ENCODE measurements at regions not wholly inside any gene's neighbourhood (a gene's known extent, or its start where the extent isn't known, plus 50 kb on each side); places are given as distances from the start of the nearest gene placed in this dataset.

DNA sequence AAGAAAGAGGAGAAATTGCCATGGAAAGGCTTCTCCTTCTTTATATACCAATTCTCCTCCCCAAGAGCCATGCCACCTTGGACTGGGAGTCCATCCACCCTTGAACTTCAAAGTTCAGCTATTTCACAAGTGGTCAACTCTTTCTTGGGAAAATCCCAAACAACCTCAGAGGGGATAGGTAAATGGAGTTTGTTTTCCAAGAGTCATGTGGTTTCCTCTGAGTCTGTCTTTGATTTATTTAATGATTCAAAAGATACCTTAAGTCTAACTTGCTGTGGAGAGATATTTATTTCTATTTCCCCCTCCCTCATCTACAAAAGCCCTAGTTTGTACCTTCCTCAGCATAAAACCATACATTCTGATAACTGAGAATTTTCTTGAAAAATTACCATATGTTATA, 758.6 kb upstream of the IGFBP3 start:
- H3K27me3 ChIP-seq (replicated peaks; ENCODE audit: insufficient read depth), result no peaks in the 10 kb centered on the region

DNA sequence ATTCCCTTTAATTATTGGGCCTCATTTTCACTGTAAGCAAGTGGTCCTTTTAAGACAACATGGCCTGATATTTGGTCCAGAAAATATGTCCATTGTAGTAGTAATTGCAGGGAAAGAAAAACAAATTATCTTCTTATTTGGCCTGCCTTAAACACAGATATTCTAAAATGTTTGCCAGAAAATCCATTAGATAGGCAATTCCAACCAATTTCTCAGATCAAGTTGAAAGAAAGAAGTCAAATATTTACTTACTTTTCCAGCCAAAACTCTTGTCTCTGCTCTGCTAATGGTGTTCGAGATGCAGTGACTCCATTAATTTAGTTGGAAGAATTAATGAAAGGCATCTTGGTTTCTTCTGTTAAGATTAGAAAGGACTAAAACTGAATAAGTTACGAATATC, 757.3 kb upstream of the IGFBP3 start:
- intact Hi-C loops (cut with DNase I), result no loop called here

More for the DNA sequence above, 758.6 kb upstream of the IGFBP3 start:
- intact Hi-C loops (cut with DNase I), result no loop called here
- Histone ChIP-seq H3K9me3 (no peaks in the 10 kb centered on the region), H3K27ac (no peak overlapping the region), H3K4me3 (no peak overlapping the region), H3K4me1 (replicated peaks) (no peaks in the 10 kb centered on the region), H3K36me3 (no peaks in the 10 kb centered on the region)
- no peak for DNase-seq (ENCODE audit: low spot score)
- TF ChIP-seq POLR2A (IDR thresholded peaks at IDR 0.05) (no peak), POLR2AphosphoS5 (IDR thresholded peaks at IDR 0.05) (no peak)
- TF ChIP-seq, protein P1, sequence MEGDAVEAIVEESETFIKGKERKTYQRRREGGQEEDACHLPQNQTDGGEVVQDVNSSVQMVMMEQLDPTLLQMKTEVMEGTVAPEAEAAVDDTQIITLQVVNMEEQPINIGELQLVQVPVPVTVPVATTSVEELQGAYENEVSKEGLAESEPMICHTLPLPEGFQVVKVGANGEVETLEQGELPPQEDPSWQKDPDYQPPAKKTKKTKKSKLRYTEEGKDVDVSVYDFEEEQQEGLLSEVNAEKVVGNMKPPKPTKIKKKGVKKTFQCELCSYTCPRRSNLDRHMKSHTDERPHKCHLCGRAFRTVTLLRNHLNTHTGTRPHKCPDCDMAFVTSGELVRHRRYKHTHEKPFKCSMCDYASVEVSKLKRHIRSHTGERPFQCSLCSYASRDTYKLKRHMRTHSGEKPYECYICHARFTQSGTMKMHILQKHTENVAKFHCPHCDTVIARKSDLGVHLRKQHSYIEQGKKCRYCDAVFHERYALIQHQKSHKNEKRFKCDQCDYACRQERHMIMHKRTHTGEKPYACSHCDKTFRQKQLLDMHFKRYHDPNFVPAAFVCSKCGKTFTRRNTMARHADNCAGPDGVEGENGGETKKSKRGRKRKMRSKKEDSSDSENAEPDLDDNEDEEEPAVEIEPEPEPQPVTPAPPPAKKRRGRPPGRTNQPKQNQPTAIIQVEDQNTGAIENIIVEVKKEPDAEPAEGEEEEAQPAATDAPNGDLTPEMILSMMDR (IDR thresholded peaks at IDR 0.05), result no peak

DNA sequence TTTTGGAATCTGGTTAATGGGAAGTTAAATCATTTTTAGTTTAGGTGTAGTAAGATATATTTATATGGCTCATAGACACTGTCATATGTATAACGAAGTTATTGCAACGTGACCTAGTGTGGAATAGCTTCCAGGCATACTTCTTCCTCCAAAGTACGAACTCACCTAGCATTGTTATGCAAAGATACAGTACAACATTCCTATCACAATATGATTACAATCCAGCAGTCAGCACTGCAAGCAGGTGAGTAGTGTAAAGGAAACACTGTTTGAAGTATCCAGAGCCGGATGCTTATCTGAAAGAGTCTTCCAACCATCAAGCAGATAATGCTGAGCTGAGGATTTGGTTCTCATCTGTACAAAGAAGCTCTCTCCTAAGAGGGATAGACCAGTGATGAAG, 754.4 kb upstream of the IGFBP3 start:
- no peak overlapping the region for H3K27ac ChIP-seq
- no peaks in the 10 kb centered on the region for H3K9me3 ChIP-seq
- TF ChIP-seq POLR2A (IDR thresholded peaks at IDR 0.05), result no peak
- TF ChIP-seq, protein P1 (IDR thresholded peaks at IDR 0.05), result no peak
- no peak for TF ChIP-seq POLR2AphosphoS5 (IDR thresholded peaks at IDR 0.05)
- 83% methylated on average over 4 of the region's 4 CpGs for WGBS
- DNase-seq (ENCODE audit: low spot score), result no peak
- H3K4me1 ChIP-seq (replicated peaks), result no peaks in the 10 kb centered on the region
- H3K36me3 ChIP-seq, result no peaks in the 10 kb centered on the region
- intact Hi-C loops (cut with DNase I), result no loop called here
- no peaks in the 10 kb centered on the region for H3K27me3 ChIP-seq (replicated peaks; ENCODE audit: insufficient read depth)
- no peak overlapping the region for H3K4me3 ChIP-seq

More for the DNA sequence above, 757.3 kb upstream of the IGFBP3 start:
- Histone ChIP-seq H3K36me3 (no peaks in the 10 kb centered on the region), H3K4me1 (replicated peaks) (no peaks in the 10 kb centered on the region), H3K4me3 (no peak overlapping the region), H3K27ac (no peak overlapping the region), H3K27me3 (replicated peaks; ENCODE audit: insufficient read depth) (no peaks in the 10 kb centered on the region), H3K9me3 (no peaks in the 10 kb centered on the region)
- DNase-seq (ENCODE audit: low spot score), result no peak
- 44% methylated on average over 2 of the region's 2 CpGs for WGBS
- TF ChIP-seq, protein P1 (IDR thresholded peaks at IDR 0.05), result no peak
- no peak for TF ChIP-seq POLR2A (IDR thresholded peaks at IDR 0.05)
- TF ChIP-seq POLR2AphosphoS5 (IDR thresholded peaks at IDR 0.05), result no peak

DNA sequence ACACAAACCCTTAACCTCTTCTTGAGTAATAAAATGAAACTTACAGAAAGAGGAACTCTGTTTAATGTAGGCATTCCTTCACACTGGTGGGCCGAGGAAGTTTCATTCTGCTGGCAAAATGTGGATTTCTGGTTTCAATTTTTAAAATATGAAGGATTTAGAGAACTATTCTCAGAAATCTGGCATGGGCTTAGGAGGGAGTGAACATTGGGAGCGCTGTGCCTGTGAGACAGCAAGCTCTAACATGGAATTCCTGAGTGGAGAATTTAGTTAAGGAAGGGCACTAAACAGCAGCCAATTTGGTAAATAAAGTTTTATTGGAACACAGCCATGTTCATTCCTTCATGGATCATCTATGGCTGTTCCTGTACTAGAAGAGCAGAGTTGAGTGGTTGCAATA, 751.8 kb upstream of the IGFBP3 start:
- WGBS, result 68% methylated on average over 2 of the region's 2 CpGs
- intact Hi-C loops (cut with DNase I), result no loop called here
- TF ChIP-seq, protein P1 (IDR thresholded peaks at IDR 0.05), result no peak
- no peak for TF ChIP-seq POLR2A (IDR thresholded peaks at IDR 0.05)
- no peak for TF ChIP-seq POLR2AphosphoS5 (IDR thresholded peaks at IDR 0.05)

DNA sequence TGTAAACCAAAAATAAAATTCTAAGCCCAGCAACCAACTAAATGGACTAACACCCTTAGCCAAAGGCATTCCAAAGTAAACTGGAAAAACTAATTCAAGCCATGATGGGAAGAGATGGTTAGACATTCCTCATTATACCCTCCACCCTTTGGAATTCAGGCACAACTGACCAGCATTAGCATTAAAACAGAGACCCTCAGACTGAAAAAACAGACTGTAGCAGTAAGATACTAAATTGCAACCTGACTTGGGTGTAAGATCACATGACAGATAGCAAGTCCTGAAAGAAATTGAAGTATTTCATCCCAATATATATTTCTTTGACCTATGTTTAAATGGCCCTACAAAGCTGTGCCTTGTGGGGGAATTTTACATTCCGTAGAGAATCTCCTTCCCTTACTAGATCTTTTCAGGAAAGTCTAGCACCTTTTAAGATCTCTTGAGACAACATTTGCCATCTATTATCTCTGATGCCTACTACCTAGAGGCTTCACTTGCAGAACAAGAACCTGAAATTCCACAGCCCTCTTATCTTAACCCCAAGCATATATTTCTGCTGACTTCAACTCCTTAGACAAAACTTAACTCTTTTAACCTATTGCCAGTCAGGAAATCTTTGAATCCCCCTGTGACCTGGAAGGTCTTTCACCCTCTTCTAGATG, 750.2 kb upstream of the IGFBP3 start:
- H3K4me1 ChIP-seq (replicated peaks), result no peaks in the 10 kb centered on the region
- no peaks in the 10 kb centered on the region for H3K9me3 ChIP-seq
- no peaks in the 10 kb centered on the region for H3K27me3 ChIP-seq (replicated peaks; ENCODE audit: insufficient read depth)
- H3K27ac ChIP-seq, result no peak overlapping the region
- no peak for TF ChIP-seq POLR2A (IDR thresholded peaks at IDR 0.05)
- TF ChIP-seq POLR2AphosphoS5 (IDR thresholded peaks at IDR 0.05), result no peak
- TF ChIP-seq, protein P1 (IDR thresholded peaks at IDR 0.05), result no peak
- no peaks in the 10 kb centered on the region for H3K36me3 ChIP-seq
- 86% methylated on average over 1 of the region's 1 CpG for WGBS
- no peak for DNase-seq (ENCODE audit: low spot score)
- no peak overlapping the region for H3K4me3 ChIP-seq
- intact Hi-C loops (cut with DNase I), result no loop called here

More for the DNA sequence above, 751.8 kb upstream of the IGFBP3 start:
- no peaks in the 10 kb centered on the region for H3K36me3 ChIP-seq
- DNase-seq (ENCODE audit: low spot score), result no peak
- H3K9me3 ChIP-seq, result no peaks in the 10 kb centered on the region
- no peaks in the 10 kb centered on the region for H3K27me3 ChIP-seq (replicated peaks; ENCODE audit: insufficient read depth)
- no peak overlapping the region for H3K4me3 ChIP-seq
- no peak overlapping the region for H3K27ac ChIP-seq
- no peaks in the 10 kb centered on the region for H3K4me1 ChIP-seq (replicated peaks)
